GM21515 (cell line): ENCODE measurements at regions not wholly inside any gene's neighbourhood (a gene's known extent, or its start where the extent isn't known, plus 50 kb on each side); places are given as distances from the start of the nearest gene placed in this dataset.

ENCODE experiments used
- ATAC-seq: cut with Tn5 transposase; IDR thresholded peaks from one replicate; pipeline ENCODE4 v1.9.1; 2021; ENCODE audit not compliant: unreplicated experiment

DNA sequence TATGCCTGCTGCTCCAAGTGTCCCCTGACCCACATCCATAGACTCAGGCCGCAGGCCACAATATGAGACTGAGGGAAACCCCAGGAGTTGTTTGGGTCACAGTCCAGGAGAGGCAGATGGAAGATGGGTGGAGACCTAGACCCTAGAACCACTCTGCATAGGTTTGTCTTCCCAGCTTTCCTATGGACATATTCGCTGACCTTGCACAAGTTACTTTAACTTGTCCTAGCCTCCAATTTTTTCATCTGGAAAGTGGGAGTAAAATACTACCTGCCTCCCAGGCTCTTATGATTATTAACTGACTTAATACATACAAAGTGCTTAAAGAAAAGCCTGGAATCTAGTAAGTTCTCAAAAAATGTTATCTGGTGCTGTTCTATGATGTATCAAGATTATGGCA, 157.1 kb upstream of the IFNG-AS1 start:
- ATAC-seq: no peak

DNA sequence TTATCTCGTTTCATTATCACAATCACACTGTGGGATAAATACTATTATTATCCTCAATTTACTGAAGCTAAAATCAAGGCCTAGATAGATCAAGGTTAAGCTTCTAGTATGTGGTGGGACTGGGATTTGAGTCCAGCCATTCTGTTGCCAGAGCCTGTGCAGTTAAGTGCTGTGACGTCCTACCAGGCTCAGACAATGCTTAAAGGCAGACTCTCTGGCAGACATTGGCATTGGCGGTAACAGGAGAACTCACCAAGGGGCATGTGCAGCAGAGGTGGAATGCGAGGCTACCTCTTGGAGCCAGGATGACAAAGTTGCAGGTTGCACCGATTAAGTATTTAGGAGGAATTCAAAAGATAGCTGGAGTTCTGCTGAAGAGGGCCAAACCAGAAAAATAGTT, 155.6 kb upstream of the IFNG-AS1 start:
- ATAC-seq: no peak

DNA sequence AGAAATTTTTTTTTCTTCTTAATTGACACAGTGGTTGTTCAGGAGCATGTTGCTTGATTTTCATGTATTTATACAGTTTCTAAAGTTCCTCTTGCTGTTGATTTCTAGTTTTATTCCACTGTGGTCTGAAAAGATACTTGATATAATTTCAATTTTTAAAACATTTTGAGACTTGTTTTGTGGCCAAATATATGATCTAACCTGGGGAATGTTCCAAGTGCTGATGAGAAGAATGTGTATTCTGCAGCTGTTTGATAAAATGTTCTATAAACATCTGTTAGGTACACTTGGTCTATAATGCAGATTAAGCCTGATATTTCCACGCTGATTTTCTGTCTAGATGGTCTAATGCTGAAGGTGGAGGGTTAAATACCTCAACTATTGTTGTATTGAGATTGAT, 151.4 kb upstream of the IFNG-AS1 start:
- no peak for ATAC-seq

DNA sequence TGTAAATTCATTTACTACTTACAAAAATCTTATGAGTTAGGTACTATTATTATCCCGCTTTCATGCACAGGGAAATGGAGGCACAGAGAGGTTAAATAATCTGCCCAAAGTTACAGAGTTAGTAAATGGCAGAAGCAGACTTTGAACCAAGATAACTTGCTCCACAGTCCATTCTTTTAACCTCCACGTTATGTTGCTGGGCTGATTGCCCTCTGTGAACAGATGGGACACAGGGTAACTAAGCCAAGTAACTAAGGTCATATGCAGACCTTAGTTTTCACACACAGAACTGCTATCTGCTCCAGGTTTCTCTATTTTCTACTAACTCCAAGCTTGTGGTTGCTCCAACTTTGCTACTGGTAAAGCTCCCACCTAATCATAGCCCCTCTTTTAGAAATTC, 147.1 kb upstream of the IFNG-AS1 start:
- no peak for ATAC-seq

DNA sequence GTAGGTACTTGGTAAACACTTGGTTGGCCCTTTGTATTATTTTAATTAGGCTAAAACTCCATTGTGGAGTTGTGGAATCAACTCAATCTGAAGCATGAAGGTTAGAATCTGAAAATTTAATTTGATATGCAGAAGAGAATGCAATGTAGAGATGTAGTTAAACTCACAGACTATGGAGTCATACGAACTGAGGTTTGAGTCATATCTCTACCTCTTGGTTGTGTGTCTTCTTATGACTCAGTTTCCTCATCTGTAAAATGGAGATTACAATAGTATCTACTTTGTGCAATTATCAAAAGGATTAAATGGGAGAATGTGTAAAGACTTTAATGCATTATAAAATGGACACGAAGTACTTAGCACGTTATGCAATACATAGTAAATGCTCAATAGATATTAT, 146.0 kb upstream of the IFNG-AS1 start:
- no peak for ATAC-seq

DNA sequence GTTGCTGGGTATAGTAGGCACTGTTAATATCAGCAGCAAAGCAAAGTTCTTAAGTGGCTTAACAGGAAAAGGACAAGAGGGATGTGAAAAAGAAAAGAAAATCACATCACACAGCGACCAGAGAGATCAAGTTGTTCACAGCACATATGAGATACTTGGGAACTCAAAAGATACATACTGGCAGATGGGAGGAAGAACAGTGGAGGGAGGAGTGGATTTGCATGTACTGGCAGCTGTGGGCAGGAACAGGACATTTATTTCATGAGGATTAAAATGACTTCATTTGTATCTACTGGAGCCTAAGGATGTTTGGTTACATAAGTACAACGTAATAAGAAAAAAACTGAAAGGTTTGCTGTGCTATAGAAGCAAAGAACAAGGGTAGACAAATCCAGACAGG, 136.5 kb upstream of the IFNG-AS1 start:
- ATAC-seq: no peak

DNA sequence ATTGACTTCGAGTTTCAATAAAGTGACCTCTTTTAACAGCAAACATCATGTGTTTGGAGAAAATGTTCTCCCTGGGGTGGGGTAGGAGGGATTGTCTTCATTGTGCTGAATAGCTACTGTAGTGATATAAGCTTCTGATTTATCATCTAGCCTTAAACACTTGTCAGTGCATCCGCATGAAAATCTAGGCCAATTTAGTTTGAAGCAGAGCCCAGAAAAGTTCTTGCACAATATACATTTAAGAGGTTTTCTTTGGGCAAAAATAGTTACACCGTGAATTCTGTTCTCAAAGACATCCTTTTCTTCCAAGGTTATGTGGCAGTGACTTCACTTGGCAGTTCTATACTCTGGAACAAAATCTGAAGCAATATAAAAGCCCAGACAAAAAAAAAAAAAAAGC, 136.0 kb upstream of the IFNG-AS1 start:
- no peak for ATAC-seq

DNA sequence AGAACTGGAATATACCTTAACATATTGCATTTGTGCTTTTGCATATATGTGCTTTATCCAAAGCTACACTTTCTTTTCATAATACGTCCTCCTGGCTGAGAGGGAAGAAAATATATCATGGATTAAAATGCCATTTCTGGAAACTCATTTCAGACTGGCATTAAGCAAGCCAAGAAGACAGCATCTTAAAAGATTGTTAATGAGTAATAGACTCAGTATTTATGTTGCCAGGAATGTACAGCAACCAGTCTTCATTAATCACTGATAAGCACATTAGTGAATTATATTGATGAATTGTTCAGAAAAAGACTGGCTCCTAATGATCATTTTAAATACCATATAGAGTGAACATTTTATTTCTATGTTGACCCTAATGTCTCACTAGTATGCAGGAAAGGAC, 134.9 kb upstream of the IFNG-AS1 start:
- no peak for ATAC-seq

DNA sequence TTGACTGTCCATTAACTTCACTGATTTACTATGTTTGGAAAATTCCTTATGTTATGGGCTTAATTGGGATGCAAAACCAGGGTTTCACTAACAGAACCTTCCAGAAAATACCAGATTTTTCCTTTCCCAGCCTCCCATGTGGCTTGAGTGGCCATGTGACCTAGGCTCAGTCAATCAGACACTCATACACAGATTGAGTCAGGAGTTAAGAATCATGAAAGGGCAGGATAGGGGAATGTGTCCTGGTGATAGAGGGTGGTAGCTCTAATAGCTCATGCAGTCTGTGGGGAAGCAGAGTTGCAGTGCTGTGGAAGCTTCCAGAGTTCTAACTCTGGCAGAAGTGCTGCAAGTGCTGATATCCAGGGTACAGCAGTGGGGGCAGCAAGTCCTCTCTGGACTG, 134.1 kb upstream of the IFNG-AS1 start:
- ATAC-seq: no peak

DNA sequence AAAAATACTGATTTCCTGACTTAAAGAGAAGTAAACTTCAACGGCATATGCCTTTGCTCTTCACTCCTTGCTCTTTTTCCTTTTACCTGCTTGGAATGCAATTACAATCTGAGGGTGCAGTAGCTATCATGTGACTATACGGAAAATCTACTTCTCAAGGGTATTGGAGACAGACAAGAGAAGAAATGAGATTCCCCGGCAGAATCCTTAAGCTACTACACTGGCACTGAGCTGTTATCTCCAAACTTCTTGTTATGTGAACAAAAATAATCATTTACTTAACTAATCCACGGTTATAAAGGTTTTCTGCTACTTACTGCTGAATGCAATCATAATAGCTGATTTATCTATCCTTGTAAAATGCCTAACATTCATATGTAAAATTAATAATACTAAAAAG, 118.0 kb upstream of the IFNG-AS1 start:
- ATAC-seq: no peak

DNA sequence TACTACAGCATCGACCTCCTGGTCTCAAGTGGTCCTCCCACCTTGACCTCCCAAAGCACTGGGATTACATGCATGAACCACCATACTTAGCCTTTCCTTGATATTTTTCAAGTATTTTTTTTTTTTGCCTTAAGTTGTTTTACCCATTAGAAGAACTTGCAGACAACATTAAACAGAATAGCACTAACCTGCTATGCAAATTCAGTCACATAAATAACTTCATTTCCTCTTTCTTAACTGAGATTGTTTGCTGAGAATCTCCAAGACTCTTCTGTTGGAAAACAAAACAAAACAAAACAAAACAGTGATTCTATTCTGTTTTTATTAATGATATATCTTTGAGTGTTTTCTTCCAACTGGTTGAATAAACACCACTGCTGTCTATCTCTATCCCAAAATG, 115.9 kb upstream of the IFNG-AS1 start:
- ATAC-seq: peak; percentile 62

DNA sequence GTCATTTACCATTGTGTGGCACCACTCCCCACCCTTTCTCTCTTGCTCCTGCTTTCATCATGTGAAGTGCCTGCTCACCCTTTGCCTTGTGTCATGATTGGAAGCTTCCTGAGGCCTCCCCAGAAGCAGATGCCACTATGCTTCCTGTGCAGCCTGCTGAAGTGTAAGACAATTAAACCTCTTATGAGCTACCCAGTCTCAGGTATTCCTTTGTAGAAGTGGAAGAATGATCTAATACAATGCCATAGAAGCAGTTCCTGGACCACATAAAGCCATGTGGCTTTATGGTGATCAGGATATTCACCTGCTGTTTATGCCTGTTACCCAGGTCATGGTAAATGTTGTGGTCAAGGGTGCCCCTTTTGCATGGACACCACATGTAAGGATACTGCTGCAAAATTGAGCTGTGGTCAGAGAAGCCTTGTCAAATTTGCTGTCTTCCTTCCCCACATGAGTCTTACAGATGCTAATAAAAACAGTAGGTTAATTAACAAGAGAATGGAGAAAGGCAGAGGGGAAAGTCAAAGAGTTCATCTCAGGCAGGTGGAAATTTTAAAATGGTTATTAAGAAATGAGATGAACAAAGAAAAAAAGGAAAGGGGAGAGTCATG, 112.8 kb upstream of the IFNG-AS1 start:
- no peak for ATAC-seq

DNA sequence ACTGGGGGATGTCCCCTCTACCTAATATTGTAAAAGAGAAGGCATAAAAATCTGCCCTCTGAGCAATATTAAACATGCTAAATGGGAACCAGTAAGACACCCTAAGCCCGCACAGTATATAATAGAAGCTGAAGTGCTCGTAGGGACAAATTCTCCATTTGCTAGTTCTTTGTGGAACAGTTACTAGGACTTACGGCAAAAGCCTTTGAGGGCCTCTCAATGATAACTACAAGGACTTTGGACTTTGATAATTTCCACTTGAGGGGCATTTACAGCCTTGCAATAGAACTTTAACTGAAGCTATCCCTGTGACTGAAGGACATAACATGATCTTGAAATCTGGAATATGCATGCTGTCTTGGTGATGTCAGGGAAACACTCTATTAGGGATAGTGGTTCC, 111.5 kb upstream of the IFNG-AS1 start:
- no peak for ATAC-seq

DNA sequence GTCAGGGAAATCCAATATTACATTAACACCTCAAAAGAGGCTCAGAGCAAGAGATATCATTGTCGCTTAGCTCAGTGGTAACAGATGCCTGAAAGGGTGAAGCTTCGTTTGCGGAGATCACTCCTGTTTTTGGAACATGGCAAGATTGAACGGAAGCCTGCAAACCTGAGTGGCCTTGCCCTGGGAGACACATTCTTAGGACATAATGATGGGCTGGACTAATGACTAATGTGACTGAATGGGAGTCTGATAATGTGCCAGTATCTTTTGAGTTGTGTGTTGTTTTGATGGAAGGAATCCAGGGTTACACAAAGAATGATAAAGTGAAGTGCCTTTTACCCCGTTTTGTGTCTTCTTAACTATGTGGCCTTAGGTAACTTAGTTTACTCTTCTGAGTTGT, 109.3 kb upstream of the IFNG-AS1 start:
- ATAC-seq: no peak

DNA sequence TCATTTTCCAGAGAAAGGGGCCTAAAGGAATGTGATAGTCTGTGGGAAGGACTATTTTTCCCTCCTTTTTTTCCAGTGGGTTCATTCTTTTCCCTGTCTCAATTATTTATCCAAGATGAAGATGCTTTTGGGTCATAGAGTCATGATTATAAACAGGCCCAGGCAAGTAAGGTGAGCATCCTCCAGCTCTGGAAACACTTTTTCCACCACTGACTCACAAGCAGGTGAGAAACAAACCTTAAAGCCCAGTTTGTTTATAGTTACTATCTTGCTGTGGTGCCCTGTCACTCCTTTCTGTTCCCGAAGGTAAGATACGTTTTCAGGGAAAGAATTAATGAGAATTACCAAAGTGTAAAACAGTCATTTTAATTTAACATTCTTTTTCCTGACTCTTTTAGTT, 107.7 kb upstream of the IFNG-AS1 start:
- ATAC-seq: no peak

DNA sequence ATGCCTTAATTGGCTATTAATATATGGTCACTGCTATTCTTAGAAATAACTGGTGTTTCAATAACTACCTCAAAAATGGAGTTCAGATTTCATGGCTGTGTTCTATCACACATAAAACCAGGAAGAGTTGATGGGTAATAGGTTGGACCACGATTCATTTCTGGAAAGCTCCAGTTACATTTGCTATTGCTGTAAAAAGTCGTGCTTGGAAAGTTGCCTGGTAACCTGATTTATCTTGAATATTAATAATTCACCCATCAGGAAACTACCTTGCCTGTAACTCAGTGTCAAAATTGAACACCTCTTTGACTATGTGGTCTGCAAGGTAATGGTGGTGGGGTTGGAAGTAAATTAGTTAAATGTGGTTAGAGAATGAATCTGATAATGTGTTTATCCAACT, 104.7 kb upstream of the IFNG-AS1 start:
- no peak for ATAC-seq

DNA sequence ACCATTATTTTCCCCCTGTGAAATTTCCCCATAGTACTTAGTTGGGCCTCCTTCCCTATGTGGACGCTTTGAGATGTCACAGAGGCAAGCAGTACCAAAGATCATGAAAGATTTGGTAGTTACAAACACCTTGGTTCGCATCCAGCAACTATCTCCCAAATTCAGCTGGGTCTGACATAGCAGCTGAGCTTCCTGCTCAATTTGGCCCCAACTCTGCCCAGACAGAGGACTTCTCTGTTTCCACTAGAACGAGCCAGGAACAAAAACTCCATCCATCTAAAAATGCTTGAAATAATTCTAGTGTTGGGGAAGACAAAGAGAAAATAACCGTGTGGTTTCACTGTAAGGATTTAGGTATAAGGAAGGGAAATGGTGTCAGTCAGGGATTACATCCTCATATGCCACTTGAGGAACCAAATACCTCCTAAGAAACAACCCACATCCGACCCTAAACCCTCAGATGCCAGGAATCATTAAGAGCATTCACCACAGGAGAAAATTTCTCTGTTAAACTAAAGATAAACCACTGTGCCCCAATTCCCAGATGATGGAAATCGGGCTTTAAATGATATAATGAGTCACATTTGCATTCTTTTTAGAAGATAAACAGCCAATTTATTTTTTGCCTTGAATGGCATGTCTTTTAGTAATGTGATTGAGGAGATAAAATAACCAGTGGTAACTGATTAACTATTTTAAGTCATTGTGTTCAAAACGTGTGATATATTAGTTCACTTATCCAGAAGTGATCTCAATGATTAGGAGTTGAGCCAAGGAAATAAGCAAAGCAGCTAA, 103.7 kb upstream of the IFNG-AS1 start:
- ATAC-seq: no peak

DNA sequence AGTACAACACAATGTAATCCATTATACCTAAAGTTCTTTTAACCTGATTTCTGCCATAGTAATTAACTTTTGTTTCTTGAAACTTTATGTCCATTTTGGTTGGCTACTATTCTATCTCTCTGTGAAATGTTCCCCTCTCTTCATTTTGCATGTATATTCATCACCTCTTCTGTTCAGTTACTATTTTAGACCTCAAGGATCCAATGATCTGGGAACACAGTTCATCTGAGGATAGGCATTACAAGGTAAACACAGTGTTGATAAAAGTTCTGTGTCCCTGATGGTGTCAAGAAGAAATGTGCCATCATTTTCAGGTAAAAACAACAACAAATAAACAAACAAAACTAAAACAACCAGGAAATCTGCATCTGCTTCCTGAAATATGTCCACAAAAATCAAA, 102.2 kb upstream of the IFNG-AS1 start:
- ATAC-seq: no peak

DNA sequence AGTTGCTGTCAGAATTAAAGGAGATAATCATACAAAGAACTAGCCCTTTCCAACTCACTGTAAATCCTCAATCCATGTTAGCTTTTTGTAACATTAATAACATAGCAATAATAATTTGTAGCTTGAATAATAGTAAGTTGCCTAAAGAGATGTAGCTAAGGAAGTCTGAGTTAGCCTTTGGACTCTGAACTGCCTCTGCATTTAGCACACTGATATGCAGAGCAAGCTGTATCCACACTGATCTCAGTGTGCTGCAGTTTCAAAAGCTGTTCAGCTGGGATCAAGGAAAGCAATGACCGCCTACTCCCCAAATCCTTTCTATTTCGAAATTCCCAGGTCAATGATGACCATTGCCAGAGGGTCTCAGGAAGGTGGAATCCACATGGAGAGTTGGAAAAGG, 99.3 kb upstream of the IFNG-AS1 start:
- ATAC-seq: no peak

DNA sequence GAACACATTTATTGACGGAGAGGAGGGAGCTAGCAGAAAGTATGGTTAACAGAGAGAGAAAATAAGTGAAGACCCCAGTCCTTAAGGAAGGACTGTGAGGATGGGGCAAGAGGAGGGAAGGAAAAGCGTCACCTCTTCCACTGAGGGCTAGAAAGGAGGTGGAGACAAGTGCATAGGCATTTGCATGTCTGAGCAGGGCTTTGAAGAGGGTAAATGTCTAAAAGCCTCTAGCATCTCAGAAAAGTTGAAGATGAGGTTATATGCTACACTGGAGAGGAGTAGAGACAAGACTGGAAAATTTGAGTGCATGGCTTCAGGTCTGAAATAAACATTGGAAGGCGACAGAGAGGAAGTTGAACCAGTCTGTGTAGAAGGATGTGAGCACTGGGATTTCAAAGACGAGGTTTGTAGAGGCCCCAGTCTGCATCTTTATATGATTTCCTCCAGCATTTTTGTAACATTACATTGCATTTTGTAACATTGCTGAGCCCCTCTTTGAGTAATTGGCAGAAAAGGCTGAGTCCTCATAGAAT, 98.5 kb upstream of the IFNG-AS1 start:
- ATAC-seq: no peak

DNA sequence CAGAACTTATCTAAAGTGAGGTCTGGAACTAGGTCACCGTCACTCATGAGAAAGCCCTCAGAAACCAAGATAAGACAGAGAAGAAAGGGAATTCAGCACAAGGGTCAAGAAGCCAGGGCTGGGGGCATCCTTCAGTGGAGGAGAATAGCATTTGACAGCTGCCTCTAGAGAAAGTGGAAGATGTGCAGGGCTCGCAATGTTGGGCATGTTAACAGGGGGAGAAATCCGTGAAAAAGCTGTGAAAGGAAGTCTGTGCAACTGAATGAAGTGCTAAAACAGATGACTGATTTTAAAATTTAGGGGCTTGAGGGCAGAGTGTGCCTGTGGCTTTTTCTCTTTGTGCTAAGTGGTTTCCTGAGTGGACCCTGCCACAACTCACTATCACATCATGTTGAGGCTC, 97.7 kb upstream of the IFNG-AS1 start:
- no peak for ATAC-seq

DNA sequence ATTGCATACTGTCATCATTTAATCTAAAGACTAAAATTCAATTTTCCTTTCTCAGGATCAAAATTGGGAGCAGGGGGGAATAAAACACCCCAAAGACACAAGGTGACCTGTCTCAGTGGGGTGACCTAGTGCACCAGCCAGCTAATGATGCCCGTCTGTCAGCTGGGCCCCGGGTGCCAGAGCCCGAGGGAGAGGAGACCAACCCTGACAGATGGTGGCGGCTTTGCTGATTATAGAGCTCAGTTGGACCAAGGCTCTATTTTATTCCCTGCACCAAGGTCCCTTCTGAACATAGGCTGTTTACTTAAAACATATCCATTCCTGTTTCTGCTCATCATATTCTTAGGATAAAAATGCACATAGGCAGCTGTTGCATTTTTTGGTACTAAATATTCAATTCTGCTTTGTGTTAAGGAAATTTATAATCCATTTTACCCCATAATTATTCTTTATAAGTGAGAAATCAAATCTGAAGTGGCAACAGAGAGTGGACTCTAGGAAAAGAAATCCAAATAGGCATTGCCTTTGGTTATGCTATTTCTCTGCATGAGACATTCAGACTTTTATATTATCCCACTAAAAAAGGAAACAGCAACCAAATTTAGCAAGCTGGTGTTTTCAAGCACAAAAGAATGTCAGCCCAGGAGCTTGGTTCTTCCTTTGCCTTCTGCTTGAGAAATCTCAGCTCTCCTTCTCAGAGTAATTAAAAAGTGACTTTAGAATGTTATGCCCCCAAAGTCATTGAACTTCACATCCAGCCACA, 96.8 kb upstream of the IFNG-AS1 start:
- no peak for ATAC-seq
